HUES64 (cell line): ENCODE measurements at regions not wholly inside any gene's neighbourhood (a gene's known extent, or its start where the extent isn't known, plus 50 kb on each side); places are given as distances from the start of the nearest gene placed in this dataset.

Experiments used
- H3K27ac ChIP-seq: 2 replicates; pipeline ENCODE4 v1.7.0; 2013; ENCODE audit warnings: low read depth, low read length, inconsistent platforms
- H3K27me3 ChIP-seq: 2 replicates; pipeline ENCODE4 v1.6.1; 2013; ENCODE audit warnings: mild to moderate bottlenecking, low read length; ENCODE audit not compliant: insufficient read depth
- H3K36me3 ChIP-seq: 2 replicates; pipeline ENCODE4 v1.6.1; 2013; ENCODE audit warnings: mild to moderate bottlenecking, low read length; ENCODE audit not compliant: insufficient read depth
- H3K4me1 ChIP-seq: 2 replicates; pipeline ENCODE4 v1.6.1; 2013; ENCODE audit warnings: mild to moderate bottlenecking, low read length, moderate library complexity; ENCODE audit not compliant: insufficient read depth
- H3K4me3 ChIP-seq: 2 replicates; pipeline ENCODE4 v1.5.1; 2013; ENCODE audit warnings: mild to moderate bottlenecking, low read length, moderate library complexity
- H3K9ac ChIP-seq: 2 replicates; pipeline ENCODE4 v1.6.1; 2013; ENCODE audit warnings: mild to moderate bottlenecking, low read depth, low read length
- H3K9me3 ChIP-seq: 2 replicates; pipeline ENCODE4 v1.6.1; 2013; ENCODE audit warnings: low read depth, low read length; ENCODE audit not compliant: insufficient read depth
- WGBS: fragments of 150-250, 120-280 bp; methylation state at CpG from one replicate; pipeline ENCODE4 v1.1.7; 2013; ENCODE audit warnings: missing lambda C conversion rate; 5-methylcytosine and 5-hydroxymethylcytosine counted together

GRCh38 chr17:71926746-71927398 is 193.9 kb upstream of the SOX9 start:
- Histone ChIP-seq H3K27ac (no peak overlapping the region), H3K4me1 (peaks cover 8% of the 10 kb centered on the region; the same call in 1 of the 2 replicates), H3K36me3 (no peaks in the 10 kb centered on the region), H3K27me3 (no peaks in the 10 kb centered on the region), H3K9ac (no peak overlapping the region), H3K9me3 (no peaks in the 10 kb centered on the region), H3K4me3 (no peak overlapping the region)
- 86% methylated on average over 5 of the region's 5 CpGs for WGBS

DNA sequence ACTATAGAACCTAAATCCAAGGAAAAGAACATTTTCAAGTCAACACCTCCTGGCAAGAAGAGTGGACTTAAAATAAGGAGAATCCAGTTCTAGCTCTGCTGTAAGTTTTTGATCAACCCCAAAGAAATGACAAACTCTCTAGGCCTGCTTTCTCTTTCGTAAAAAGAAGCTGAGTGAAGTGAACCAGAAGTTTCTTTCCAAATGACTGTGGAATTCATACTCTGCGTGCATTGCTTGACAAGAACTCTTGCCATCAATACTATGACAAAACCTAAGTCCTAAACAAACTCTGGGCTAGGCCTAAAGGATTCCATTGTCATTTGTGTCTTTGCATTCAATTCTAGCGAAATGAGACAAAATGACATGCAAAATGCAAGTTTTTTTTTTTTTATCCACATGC is 187.5 kb upstream of the SOX9 start:
- WGBS = 95% methylated on average over 3 of the region's 3 CpGs
- no peak overlapping the region for H3K27ac ChIP-seq
- H3K36me3 ChIP-seq = no peaks in the 10 kb centered on the region
- H3K9me3 ChIP-seq = no peaks in the 10 kb centered on the region
- H3K9ac ChIP-seq = no peak overlapping the region
- H3K27me3 ChIP-seq = no peaks in the 10 kb centered on the region
- no peak overlapping the region for H3K4me3 ChIP-seq
- H3K4me1 ChIP-seq = peaks cover 6% of the 10 kb centered on the region; the same call in 1 of the 2 replicates

GRCh38 chr17:71934520-71934919 is 186.3 kb upstream of the SOX9 start:
- no peak overlapping the region for H3K9ac ChIP-seq
- no peak overlapping the region for H3K27ac ChIP-seq
- H3K4me1 ChIP-seq = peaks cover 6% of the 10 kb centered on the region; the same call in 1 of the 2 replicates
- no peaks in the 10 kb centered on the region for H3K36me3 ChIP-seq
- H3K9me3 ChIP-seq = no peaks in the 10 kb centered on the region
- no peak overlapping the region for H3K4me3 ChIP-seq
- 89% methylated on average over 2 of the region's 2 CpGs for WGBS
- H3K27me3 ChIP-seq = no peaks in the 10 kb centered on the region

DNA sequence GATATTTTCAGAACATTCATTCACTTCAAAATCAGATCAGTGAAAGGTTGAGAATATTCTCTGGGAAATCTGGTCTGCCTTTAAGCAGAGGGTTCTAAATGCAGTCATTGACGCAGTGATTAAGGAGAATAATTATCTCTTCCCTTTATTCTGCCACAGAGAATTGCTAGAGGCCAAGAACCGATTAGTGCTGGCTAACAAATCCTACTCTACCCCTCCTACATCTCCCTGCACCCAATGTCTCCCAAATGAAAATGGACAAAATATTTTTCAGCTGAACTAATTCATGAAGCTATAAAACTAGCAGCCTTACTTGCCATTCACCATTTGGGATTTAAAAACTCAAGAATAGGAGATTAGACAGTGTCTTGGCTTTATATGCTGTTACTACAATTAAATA is 185.5 kb upstream of the SOX9 start:
- Histone ChIP-seq H3K9me3 (no peaks in the 10 kb centered on the region), H3K27ac (no peak overlapping the region), H3K27me3 (no peaks in the 10 kb centered on the region), H3K4me3 (no peak overlapping the region), H3K36me3 (no peaks in the 10 kb centered on the region), H3K9ac (no peak overlapping the region), H3K4me1 (peaks cover 6% of the 10 kb centered on the region; the same call in 1 of the 2 replicates)
- WGBS = 95% methylated on average over 2 of the region's 2 CpGs

GRCh38 chr17:71936977-71937376 is 183.8 kb upstream of the SOX9 start:
- Histone ChIP-seq H3K36me3 (no peaks in the 10 kb centered on the region), H3K27ac (no peak overlapping the region), H3K9me3 (no peaks in the 10 kb centered on the region), H3K27me3 (no peaks in the 10 kb centered on the region), H3K4me3 (no peak overlapping the region), H3K9ac (no peak overlapping the region), H3K4me1 (peaks cover 6% of the 10 kb centered on the region; the same call in 1 of the 2 replicates)
- 94% methylated on average over 2 of the region's 2 CpGs for WGBS

DNA sequence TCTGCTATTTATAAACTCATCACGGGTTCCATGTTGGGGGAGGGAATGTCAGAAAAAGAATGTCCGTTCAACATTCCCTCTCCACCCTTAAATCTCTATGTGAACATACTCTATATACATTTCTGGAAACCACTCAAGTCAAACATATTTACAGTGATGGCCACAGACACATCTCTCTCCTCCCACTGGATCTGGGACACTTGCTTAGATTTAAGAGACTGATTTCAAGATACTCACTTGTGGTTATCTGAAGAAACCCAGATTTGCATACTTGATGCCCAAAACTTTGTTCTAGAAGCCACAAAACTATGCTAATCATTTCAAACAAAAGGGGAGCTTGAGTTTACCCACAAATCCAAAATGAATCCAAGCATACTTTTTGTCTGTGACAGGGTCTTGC is 182.9 kb upstream of the SOX9 start:
- Histone ChIP-seq H3K9ac (no peak overlapping the region), H3K4me1 (peaks cover 6% of the 10 kb centered on the region; the same call in 1 of the 2 replicates), H3K4me3 (no peak overlapping the region), H3K27me3 (no peaks in the 10 kb centered on the region), H3K36me3 (no peaks in the 10 kb centered on the region), H3K9me3 (no peaks in the 10 kb centered on the region), H3K27ac (no peak overlapping the region)
- 100% methylated on average over 1 of the region's 2 CpGs for WGBS

- no peak overlapping the region for H3K27ac ChIP-seq
- no peaks in the 10 kb centered on the region for H3K36me3 ChIP-seq
- H3K9me3 ChIP-seq = no peaks in the 10 kb centered on the region
- no peaks in the 10 kb centered on the region for H3K27me3 ChIP-seq
- H3K4me3 ChIP-seq = no peak overlapping the region
- 85% methylated on average over 9 of the region's 9 CpGs for WGBS
- no peak overlapping the region for H3K9ac ChIP-seq
- H3K4me1 ChIP-seq = peaks cover 6% of the 10 kb centered on the region; the same call in 1 of the 2 replicates
Measured at GRCh38 chr17:71938340-71939010, 182.3 kb upstream of the SOX9 start.

DNA sequence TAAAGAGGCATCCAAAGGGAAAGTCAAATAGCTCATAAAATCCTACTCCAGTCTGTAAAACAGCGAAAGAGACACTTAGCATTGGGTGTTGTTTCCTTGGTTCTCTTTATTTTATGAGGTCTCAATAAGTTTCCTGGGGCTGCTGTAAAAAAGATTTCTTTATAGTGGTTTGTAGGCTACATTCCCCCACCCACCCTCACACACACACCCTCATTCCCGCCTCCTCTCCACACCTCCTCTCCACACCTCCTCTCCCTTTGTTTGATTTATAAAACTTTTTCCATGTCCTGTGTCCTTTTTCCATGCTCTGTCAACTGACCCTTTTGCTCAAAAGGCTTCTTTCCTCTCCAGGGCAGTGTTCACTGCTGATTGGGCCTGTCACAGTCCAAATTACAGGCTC is 178.9 kb upstream of the SOX9 start:
- Histone ChIP-seq H3K9me3 (0 out of 2 replicates have a peak, but pooled peaks cover 8% of the 10 kb centered on the region), H3K9ac (no peak overlapping the region), H3K27me3 (no peaks in the 10 kb centered on the region), H3K4me3 (no peak overlapping the region), H3K27ac (no peak overlapping the region), H3K36me3 (no peaks in the 10 kb centered on the region), H3K4me1 (no peaks in the 10 kb centered on the region)
- 93% methylated on average over 2 of the region's 2 CpGs for WGBS

DNA sequence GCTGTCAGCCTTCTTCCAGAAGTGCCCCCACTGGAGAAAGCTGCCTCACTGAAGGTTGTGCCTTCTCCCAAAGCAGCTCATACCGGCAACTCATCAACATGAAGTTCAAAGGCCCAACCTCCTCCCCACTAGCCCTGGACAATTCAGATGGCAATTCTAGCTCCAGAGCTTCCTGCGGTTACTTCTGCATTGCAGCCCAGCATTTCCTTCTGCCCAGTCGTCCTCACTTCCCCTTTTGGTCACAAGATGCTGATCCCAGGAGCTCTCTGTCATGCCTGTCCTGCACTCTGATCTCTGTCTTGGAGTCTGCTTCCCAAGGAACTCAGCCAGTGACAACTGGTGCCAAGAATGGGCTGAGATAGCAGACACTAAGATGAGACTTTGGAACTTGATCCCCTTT is 178.2 kb upstream of the SOX9 start:
- WGBS = 75% methylated on average over 3 of the region's 3 CpGs
- H3K27me3 ChIP-seq = no peaks in the 10 kb centered on the region
- H3K4me1 ChIP-seq = no peaks in the 10 kb centered on the region
- 0 out of 2 replicates have a peak, but pooled peaks cover 8% of the 10 kb centered on the region for H3K9me3 ChIP-seq
- H3K9ac ChIP-seq = no peak overlapping the region
- no peaks in the 10 kb centered on the region for H3K36me3 ChIP-seq
- no peak overlapping the region for H3K4me3 ChIP-seq
- H3K27ac ChIP-seq = no peak overlapping the region

GRCh38 chr17:71948703-71949422 is 172.0 kb upstream of the SOX9 start:
- no peak overlapping the region for H3K4me3 ChIP-seq
- 77% methylated on average over 4 of the region's 4 CpGs for WGBS
- no peaks in the 10 kb centered on the region for H3K36me3 ChIP-seq
- no peak overlapping the region for H3K27ac ChIP-seq
- no peaks in the 10 kb centered on the region for H3K4me1 ChIP-seq
- H3K9ac ChIP-seq = no peak overlapping the region
- H3K27me3 ChIP-seq = no peaks in the 10 kb centered on the region
- H3K9me3 ChIP-seq = 0 out of 2 replicates have a peak, but pooled peaks cover 8% of the 10 kb centered on the region

- WGBS = 97% methylated on average over 2 of the region's 2 CpGs
- no peaks in the 10 kb centered on the region for H3K36me3 ChIP-seq
- no peaks in the 10 kb centered on the region for H3K4me1 ChIP-seq
- no peaks in the 10 kb centered on the region for H3K9me3 ChIP-seq
- no peak overlapping the region for H3K27ac ChIP-seq
- no peaks in the 10 kb centered on the region for H3K27me3 ChIP-seq
- no peak overlapping the region for H3K4me3 ChIP-seq
- H3K9ac ChIP-seq = no peak overlapping the region
Measured at GRCh38 chr17:71959154-71959553, 161.7 kb upstream of the SOX9 start.
